C1 segment of cervical spinal cord (tissue), 14 donors: ENCODE measurements at regions not wholly inside any gene's neighbourhood (a gene's known extent, or its start where the extent isn't known, plus 50 kb on each side); places are given as distances from the start of the nearest gene placed in this dataset.

Source experiments
- DNase-seq, 14 donors: peaks; one replicate each; lab custom pipeline; 2025; lab: John Stamatoyannopoulos, UW

DNA sequence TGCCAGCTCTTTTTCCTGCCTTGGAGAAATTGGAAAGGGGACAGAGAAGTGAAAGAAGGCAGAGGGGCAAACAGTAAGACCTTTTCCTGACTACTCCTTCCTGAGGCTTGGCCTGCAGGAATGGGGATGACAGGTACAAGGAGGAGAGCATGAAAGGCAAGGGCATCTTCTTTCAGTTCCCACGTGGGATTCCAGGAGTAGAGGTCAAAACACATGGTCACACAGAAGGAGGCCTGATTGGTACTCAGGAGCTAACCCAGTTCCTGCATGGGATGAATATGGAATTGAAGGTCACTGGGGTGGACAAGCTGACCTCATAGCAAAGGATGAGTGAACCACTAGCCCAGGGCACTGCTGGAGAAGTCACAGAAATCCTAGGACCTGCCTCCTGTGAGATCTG is 112.5 kb upstream of the ZNF366 start:
- no peak for DNase-seq

- no peak for DNase-seq
These were observed 112.0 kb upstream of the ZNF366 start for GRCh38 chr5:72619251-72619650.

DNA sequence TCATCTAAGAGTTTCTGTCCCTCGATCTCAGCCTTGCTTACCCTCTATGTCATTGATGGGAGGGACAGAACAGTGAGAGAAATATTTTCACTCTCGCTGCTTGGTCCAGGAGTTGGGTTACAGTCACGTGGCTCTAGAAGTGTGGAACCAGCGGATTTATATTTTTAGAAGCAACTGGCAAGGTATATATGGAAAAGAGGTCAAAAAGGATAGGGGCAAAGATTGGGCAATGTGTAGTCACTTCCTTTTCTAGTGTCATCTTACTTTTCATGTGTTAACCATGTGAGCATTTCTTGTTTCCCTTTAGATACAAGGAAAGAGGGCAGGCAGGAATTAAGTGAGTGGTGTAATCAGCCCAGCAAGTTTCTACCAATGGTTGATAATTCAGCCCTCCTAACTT is 111.5 kb upstream of the ZNF366 start:
- no peak for DNase-seq

GRCh38 chr5:72615061-72615460 is 107.9 kb upstream of the ZNF366 start:
- DNase-seq, result no peak

DNA sequence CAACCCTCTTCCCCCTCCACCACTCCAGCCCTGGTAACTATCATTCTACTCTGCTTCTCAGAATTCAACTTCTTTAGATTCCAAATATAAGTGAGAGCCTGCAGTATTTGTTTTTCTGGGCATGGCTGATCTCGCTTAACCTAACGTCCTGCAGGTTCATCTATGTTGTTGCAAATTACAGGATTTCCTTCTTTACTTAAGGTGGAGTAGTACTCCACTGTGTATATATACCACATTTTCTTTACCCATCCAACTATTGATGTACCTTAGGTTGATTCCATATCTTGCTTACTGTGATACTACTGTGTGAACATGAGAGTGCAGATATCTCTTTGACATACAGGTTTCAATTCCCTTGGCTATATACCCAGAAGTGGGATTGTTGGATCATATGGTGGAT is 106.3 kb upstream of the ZNF366 start:
- DNase-seq, result no peak

- DNase-seq, result no peak
These were observed 105.6 kb upstream of the ZNF366 start for GRCh38 chr5:72612810-72613209.

DNA sequence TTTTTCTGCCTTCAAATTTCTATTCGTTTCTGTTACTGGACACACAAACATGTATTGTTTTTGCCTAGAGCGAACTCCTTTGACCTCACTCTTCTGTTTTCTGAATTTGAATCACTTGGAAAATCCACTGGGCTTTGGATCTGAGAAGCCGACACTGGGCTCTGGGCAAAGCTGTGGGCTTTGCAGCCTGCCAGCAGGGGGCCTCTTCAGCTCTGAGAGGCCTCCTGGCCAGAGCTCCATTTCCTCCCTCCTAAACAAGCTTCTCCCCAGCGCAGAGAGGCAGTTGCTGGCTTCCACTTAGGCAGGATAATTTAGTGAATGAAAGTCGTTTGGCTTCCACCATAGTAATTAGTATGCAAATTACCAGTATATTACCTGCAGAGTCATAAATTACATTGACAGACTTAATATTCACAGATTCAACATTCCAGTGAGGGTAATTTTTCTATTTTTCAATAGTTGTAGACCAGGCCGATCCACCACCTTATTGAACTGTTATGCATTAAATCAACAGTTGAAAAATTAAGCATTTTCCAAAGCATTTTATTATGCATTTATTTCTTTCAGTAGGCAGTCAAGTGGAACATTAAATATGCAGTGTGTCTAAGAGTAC is 104.0 kb upstream of the ZNF366 start:
- DNase-seq, result peak in 12 of 14 donors; percentile 16 to 78 (median 66)

DNA sequence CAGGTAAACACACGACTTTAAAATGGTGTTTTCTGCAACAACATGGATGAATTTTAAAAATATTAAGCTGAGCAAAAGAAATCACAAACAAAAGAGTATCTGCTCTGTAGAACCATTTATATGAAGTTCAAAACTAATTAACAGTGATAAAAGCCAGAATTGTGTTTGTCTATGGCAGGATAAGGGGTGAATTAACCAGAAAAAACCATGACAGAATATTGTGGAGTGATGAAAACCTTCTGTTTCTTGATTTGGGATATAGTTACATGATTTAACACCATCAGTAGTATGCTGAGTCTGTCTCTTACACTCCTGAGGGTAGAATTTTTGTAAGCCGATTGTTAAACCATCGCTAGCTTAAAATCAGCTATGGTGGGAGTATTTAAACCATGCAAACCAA is 101.7 kb upstream of the ZNF366 start:
- no peak for DNase-seq

- DNase-seq, result peak in 6 of 14 donors; percentile 20 to 38 (median 28)
These were observed 101.1 kb upstream of the ZNF366 start for GRCh38 chr5:72608297-72608696.

- DNase-seq, result no peak
These were observed 100.2 kb upstream of the ZNF366 start for GRCh38 chr5:72607381-72607780.

DNA sequence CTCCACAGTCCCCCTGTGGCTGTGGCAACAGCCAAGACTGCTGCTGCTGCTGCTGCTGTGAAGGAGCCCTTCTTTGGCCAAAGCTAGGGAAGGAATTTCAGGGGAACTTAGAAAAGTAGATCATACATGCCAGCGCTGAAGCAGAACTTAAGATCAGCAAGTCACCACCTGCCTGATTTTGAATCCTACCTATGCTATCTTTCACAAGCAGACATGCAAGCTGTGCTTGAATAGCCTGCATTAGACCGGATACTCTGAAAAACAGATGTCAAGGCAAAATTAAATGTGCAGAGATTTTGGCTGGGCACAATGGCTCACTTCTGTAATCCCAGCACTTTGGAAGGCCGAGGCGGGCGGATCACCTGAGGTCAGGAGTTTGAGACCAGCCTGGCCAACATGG is 99.3 kb upstream of the ZNF366 start:
- DNase-seq, result no peak

GRCh38 chr5:72605632-72606031 is 98.4 kb upstream of the ZNF366 start:
- DNase-seq, result no peak

DNA sequence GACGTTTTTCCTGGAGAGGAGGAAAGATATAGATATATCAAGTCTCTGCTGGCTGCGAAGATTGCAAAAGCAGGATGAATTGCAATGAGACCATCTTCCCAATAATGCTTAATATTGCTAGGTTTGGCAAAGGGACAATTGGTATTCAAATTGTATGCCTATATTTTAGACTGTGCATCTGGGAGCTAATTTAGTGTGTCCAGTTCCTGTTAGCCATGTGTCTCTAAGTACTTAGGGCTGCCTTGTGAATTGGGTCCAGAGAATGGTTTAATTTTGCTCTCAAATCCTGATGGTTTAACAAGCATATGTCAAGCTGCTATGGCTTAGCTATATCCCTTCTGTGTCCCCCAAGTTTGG is 97.6 kb upstream of the ZNF366 start:
- no peak for DNase-seq

- peak in 1 of 14 donors; percentile 8 for DNase-seq
These were observed 97.0 kb upstream of the ZNF366 start for GRCh38 chr5:72604111-72604797.

- DNase-seq, result no peak
These were observed 95.8 kb upstream of the ZNF366 start for GRCh38 chr5:72602696-72603685.

GRCh38 chr5:72601861-72602260 is 94.7 kb upstream of the ZNF366 start:
- no peak for DNase-seq

DNA sequence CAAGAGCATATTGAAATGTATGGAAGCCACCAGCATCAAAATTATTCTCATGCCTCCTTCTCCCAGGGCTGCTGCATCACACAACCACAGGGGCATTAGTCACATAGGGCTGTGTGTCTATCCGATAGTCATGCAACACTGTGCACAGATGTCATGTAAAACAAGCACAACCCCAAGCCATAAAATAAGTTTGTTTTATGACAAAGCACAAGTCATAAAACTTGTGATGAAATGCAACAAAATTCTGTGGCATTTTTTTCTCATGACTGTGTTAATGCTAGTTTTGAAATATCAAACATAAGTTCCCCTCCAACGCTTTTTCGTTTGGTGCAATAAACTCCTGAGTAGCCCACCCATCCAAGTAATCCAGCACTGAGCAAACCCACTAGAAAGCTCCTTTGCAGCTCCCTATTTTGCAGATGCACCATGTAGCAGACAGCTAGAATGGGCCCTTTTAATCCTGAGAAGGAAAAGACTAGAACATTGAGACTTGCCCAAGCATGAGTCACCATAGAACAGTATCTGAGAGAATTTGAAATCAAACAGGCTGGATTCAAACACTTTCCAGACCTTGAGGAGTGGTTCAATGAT is 93.3 kb upstream of the ZNF366 start:
- no peak for DNase-seq

GRCh38 chr5:72599519-72600370 is 92.5 kb upstream of the ZNF366 start:
- DNase-seq, result no peak

- DNase-seq, result no peak
These were observed 91.8 kb upstream of the ZNF366 start for GRCh38 chr5:72599065-72599433.

- DNase-seq, result no peak
These were observed 91.3 kb upstream of the ZNF366 start for GRCh38 chr5:72598401-72599064.
